ENCODE measurements at regions not wholly inside any gene's neighbourhood (a gene's known extent, or its start where the extent isn't known, plus 50 kb on each side); places are given as distances from the start of the nearest gene placed in this dataset.

- Histone ChIP-seq H3K4me1 (ENCODE audit: insufficient read depth, low read length, poor library complexity, severe bottlenecking) (peaks cover 7% of the 10 kb centered on the region), H3K9me3 (ENCODE audit: low read depth, low read length, poor library complexity, severe bottlenecking) (no peaks in the 10 kb centered on the region), H3K4me3 (ENCODE audit: low read depth, low read length, poor library complexity, severe bottlenecking) (no peak overlapping the region), H3K27me3 (replicated peaks; ENCODE audit: insufficient read depth, low read depth, low read length, poor library complexity) (no peaks in the 10 kb centered on the region), H3K36me3 (ENCODE audit: insufficient read depth, low read length, poor library complexity, severe bottlenecking) (no peaks in the 10 kb centered on the region), H3K27ac (ENCODE audit: low read depth, low read length, poor library complexity, severe bottlenecking) (no peak overlapping the region)
- ChIA-PET POLR2A (ENCODE audit: low non-redundant PET) (no interaction called here), CTCF (no interaction called here)
- no peak for DNase-seq (ENCODE audit: low spot score)
- TF ChIP-seq EZH2 (IDR thresholded peaks at IDR 0.05; ENCODE audit: borderline replicate concordance, low read depth, low read length, poor library complexity, severe bottlenecking) (no peak), CTCF (conservative IDR thresholded peaks at IDR 0.05; ENCODE audit: low read depth, low read length) (no peak)
- intact Hi-C loops (cut with micrococcal nuclease; ENCODE audit: unreplicated experiment), result no loop called here
- no TSS peak for BruUV-seq (replicated peaks)
These were observed 181.5 kb upstream of the TSC22D1 start for GRCh38 chr13:44757671-44758070.

DNA sequence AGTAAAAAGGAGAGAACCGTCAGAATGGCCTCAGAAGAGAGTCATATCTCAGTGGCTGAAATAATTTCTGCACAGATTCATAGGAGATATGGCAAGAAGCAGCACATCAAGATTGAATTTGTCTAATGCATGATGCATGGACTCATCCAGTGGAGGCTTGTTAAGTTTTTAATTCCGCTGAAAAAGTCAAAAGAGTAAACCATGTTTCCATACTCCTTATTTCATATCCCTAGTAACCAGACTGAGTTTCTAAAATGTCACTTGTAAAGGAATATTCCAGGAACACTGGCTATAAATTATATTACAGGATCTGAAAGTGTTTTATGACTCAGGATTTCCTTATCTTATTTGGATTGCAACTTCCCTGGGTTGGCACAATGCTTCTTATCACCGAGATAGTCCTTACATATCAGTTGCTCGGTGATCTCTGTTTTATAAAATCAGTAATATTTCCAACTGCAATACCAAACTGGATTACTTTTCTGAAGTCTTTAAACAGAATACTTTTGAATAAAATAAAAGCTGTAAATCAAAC is 180.2 kb upstream of the TSC22D1 start:
- DNase-seq (ENCODE audit: low spot score), result no peak
- POLR2A ChIA-PET (ENCODE audit: low non-redundant PET), result no interaction called here
- H3K4me1 ChIP-seq (ENCODE audit: insufficient read depth, low read length, poor library complexity, severe bottlenecking), result peaks cover 7% of the 10 kb centered on the region
- TF ChIP-seq CTCF (conservative IDR thresholded peaks at IDR 0.05; ENCODE audit: low read depth, low read length) (no peak), EZH2 (IDR thresholded peaks at IDR 0.05; ENCODE audit: borderline replicate concordance, low read depth, low read length, poor library complexity, severe bottlenecking) (no peak)
- H3K9me3 ChIP-seq (ENCODE audit: low read depth, low read length, poor library complexity, severe bottlenecking), result no peaks in the 10 kb centered on the region
- no peaks in the 10 kb centered on the region for H3K36me3 ChIP-seq (ENCODE audit: insufficient read depth, low read length, poor library complexity, severe bottlenecking)
- intact Hi-C loops (cut with micrococcal nuclease; ENCODE audit: unreplicated experiment), result no loop called here
- no TSS peak for BruUV-seq (replicated peaks)
- CTCF ChIA-PET, result no interaction called here
- no peak overlapping the region for H3K4me3 ChIP-seq (ENCODE audit: low read depth, low read length, poor library complexity, severe bottlenecking)
- H3K27ac ChIP-seq (ENCODE audit: low read depth, low read length, poor library complexity, severe bottlenecking), result no peak overlapping the region
- no peaks in the 10 kb centered on the region for H3K27me3 ChIP-seq (replicated peaks; ENCODE audit: insufficient read depth, low read depth, low read length, poor library complexity)

DNA sequence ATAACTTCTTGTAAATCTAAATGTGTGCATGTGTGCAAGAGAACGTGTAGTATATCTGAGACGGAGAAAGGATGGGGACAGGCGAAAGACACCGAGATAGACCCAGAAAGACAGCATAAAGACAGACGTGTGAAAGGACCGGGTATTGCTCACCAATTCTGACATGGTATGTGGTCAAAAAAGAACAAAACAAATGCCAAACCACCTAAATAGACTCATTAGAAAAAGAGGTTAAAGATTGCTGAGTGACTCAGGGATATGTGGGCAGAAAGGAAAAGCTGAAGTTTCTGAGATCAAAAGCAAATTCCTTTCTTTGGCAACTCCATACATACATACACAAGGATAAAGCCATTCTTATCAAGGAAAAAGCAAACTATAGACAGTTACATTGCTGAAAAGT is 179.7 kb upstream of the TSC22D1 start:
- intact Hi-C loops (cut with micrococcal nuclease; ENCODE audit: unreplicated experiment), result no loop called here
- ChIA-PET POLR2A (ENCODE audit: low non-redundant PET) (no interaction called here), CTCF (no interaction called here)
- Histone ChIP-seq H3K9me3 (ENCODE audit: low read depth, low read length, poor library complexity, severe bottlenecking) (no peaks in the 10 kb centered on the region), H3K36me3 (ENCODE audit: insufficient read depth, low read length, poor library complexity, severe bottlenecking) (no peaks in the 10 kb centered on the region), H3K4me1 (ENCODE audit: insufficient read depth, low read length, poor library complexity, severe bottlenecking) (peaks cover 7% of the 10 kb centered on the region), H3K27me3 (replicated peaks; ENCODE audit: insufficient read depth, low read depth, low read length, poor library complexity) (no peaks in the 10 kb centered on the region), H3K4me3 (ENCODE audit: low read depth, low read length, poor library complexity, severe bottlenecking) (no peak overlapping the region), H3K27ac (ENCODE audit: low read depth, low read length, poor library complexity, severe bottlenecking) (no peak overlapping the region)
- DNase-seq (ENCODE audit: low spot score), result no peak
- BruUV-seq (replicated peaks), result no TSS peak
- TF ChIP-seq EZH2 (IDR thresholded peaks at IDR 0.05; ENCODE audit: borderline replicate concordance, low read depth, low read length, poor library complexity, severe bottlenecking) (no peak), CTCF (conservative IDR thresholded peaks at IDR 0.05; ENCODE audit: low read depth, low read length) (no peak)
